Bone marrow (tissue), 2 donors: ENCODE measurements at regions not wholly inside any gene's neighbourhood (a gene's known extent, or its start where the extent isn't known, plus 50 kb on each side); places are given as distances from the start of the nearest gene placed in this dataset.
"Not testable (repeated sequence)": the region's sequence is repeated elsewhere in the genome, so short reads cannot be mapped to it uniquely, and the experiment has no call there.

ENCODE experiments used
- DNase-seq, 2 donors: peaks; one replicate each; lab custom pipeline; 2025; lab: John Stamatoyannopoulos, UW

DNA sequence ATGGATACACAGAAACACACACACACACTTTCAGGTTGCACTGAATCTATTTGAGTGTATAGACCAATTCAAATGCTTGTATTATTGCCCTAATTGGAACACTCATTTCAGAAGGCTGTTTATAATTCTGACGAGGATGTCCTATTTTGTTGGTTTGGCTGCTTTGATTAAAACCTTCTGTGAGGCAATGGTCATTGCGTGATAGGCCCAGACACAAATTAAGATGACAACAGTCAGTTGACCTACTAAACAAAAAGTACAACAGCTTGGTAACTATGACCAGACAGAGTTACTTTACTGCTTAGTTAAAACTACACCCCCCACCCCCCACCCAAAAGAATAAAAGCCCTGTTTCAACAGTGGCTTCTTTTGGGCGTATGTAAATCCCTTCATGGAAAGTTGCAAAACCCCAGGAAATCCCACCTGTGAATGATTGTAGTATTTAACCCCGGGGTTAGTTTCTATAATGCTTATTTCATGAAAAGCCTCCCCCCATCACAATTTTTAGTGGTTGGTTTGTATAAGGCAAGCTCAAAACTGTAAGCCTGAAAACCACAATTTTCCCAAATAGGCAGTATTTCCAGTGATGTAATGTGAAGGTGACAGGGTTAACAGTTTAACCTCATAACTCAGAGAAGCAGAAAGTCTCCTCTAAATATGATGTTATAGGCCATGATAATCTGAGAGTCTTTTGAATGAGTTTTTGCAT is 340.8 kb downstream of the FGF10 start:
- no peak for DNase-seq

DNA sequence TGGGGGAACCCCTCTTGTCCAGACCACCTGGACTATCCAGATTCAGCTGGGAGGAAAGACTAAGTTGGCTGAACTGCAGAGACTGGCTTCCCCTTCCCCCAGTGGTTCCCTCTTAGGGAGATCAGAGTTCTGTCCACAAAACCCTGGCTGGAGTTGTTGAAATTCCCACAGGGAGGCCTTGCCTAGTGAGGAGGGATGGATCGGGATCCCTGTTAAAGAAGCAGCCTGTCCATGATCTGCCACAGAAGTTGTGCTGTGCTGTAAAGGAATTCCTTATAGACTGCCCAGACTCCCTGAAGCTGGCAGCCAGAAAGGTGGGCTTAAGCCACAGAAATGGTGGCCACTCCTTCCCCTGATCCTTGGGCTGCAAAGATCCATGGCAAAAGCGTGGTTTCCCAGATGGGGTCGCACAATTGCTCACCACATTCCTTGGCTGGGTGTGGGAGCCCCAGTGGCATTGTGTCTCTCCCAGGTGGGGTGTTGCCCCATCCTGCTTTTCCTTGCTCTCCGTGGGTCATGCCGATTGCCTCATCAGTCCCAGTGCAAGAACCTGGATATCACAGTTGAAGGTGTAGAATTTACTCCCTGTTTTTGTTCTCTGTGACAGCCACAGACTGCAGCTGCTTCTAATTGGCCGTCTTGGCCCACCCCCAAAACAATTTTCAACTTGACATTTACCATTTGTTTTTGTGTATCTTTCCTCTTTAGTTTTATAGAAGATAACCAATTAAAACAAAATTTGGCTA is 342.4 kb downstream of the FGF10 start:
- DNase-seq: no peak

DNA sequence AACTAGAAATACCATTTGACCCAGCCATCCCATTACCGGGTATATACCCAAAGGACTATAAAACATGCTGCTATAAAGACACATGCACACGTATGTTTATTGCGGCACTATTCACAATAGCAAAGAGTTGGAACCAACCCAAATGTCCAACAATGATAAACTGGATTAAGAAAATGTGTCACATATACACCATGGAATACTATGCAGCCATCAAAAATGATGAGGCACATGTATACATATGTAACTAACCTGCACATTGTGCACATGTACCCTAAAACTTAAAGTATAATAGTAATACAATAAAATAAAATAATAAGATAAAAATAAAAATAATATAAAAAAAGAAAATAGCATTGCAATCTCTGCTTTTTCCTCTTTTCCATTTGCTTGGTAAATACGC is 344.7 kb downstream of the FGF10 start:
- not testable (repeated sequence) for DNase-seq

DNA sequence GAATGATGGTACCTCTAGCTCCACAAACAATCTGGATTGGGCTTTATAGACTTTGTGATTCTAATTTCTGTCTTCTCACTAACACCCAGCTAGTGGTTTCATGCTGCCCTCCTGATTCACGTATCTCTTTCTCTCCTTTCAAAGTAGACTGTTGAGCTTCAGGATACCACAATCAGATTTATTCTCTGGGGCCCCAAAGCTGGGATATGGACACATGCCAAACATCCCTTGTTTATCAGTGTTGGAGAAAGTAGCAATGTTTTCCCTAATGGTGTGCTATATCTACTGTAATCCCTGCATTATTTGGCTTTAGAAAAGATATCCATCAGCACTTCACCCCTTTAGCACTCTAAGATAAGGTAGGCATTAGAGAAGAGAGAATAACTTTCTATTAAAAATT is 361.0 kb downstream of the FGF10 start:
- no peak for DNase-seq

DNA sequence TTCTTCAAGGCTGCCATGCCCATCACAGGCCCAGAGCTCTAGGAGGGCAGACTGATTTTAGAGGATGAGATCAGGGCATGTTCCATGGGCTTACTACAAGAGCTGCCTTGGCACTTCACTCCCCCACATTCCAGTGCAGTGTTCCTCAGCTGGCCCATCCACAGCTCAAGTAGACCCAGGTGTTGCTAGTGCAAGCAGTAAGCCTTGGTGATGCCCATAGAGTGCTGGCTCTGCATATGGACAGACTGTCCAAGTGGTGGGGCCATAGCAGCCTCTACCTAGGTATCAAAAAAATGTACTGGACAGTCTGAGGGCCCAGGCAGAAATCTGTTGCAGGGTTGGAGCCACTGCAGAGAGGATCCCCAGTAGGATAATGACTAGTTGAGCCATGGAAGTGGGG is 366.6 kb downstream of the FGF10 start:
- no peak for DNase-seq

DNA sequence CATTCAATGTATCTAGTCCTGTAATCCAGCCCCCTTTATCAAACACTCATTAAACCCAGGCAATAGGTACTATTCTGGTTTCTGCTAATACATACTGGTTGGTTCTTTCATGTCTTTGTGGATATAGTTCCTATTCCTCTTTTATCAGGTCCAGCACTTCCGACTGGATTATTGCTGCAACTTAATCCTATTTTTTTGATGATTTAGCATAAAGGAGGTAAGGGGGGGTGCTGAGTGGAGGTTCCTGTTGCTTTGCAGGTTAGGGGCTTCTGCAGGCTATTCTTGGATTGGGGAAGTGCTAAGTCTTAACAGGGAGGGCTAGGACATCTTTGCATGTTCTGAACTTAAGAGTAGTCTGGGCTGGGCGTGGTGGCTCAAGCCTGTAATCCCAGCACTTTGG is 377.7 kb downstream of the FGF10 start:
- no peak for DNase-seq

DNA sequence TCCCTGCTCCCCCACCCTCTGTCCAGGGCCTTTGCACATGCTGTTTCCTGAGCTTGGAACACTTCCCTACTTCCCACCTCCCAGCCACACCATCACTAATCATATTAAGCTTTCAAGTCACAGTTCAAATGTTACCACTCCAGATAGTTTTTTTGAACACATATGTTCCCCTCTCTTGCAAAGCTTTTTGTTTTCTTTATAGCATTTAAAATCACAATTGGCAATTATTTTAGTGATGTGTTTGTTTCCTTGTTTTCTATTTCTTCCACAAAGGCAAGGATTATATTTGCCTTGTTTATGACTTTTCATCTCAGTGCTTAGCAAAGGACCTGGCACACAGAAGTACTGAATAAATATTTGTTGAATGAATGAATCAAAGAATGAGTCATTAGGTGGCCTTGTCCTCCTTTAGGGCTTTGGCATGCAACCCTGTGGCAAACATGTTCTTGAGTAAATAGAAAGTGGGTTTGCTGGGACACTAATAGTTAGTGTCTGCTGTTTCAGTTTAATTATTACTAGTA is 386.8 kb downstream of the FGF10 start:
- DNase-seq: no peak

DNA sequence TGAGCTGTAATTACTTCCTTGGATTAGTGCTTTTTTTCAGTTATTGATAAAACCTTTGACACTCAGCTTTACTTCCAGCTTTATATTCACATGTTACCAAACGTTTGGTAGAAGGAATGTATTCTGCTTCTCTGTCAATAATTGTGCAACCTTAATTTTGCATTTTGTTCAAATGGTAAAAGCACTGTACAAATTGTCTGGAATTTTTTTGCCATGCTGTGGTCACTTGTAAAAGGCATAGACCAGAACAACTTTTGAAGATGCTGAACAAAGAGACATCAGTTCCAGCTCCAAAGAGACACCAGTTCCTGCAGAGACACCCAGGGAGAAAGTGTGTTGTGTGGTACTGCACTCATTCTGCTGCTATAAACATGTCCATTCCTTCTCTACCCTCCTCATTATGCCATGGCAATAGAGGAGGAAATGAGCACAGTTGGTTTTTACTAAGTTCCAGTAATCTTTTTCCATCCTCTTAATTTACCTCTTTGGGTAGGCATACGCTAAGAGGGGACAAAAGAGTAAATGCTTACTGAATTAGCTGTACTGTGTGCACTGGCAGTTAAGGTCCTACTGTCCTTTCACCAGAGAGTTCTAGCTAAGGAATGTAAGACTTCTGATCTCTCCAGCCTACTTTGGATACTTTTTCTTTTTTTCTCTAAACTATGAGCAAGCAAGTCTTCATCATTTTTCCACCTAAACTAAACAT is 387.4 kb downstream of the FGF10 start:
- DNase-seq: no peak

DNA sequence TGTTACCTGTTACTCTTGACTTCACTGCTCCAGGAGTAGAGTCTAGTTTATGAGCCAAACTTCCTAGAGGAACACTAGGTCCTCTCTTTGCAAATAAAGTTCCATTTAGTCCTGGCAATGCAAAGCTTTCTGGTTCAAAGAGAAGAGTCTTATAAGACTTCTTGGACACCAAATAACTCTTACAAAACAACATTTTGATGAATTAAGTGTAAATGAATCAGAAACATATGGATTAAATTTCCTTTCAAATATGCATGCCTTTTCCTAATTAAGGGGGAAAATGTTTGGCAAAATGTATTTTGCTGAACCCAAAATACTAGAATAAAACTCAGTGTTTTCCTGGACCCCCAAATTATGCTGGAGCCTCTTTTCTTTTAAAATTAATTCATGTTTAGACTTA is 388.0 kb downstream of the FGF10 start:
- DNase-seq: no peak

DNA sequence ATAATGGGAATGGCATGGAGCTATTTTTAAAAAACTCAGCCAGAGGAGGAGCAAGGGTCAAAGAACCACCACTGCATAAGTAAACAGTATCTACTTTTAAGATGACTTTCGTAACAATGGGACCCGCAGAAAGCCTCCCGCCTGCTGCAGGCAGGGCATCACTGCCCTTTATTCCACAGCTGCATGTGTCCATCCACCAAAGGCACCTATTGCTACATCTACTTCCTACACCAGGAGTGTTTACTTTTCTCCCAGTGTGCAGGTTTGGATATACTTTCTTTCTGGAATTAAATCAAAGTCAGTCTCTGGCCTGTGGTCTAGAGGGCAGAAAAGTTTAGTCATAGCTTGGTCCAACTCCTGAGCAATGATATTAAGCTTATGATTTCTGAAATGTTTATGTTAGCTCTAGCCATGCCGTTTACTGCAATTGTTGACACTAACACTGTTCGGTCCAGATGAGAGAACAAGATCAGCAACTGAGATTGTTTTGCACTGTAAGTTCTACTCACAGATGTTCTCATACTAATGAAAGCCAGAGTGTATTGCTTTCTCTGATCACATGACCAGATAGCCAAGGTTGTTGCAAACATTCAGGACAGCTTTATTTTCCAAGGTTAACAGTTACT is 391.5 kb downstream of the FGF10 start:
- no peak for DNase-seq

DNA sequence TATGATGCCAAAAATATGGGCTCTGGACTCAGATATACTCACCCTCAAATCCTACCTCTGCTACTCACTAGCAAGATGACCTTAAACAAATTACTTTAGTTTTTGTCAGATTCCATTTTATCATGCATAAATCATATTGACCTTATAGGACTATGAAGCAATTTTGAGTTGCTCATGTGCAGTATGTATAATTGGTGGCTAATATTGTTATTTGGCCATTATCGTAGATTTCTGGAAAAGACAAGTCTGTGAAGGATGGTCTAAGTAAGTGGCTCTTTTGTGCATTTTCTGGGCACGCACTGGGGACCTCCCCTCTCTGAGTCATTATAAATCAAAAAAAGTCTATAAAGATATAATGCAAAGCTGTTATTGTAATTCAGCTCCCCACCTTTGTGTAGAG is 393.0 kb downstream of the FGF10 start:
- DNase-seq: no peak

DNA sequence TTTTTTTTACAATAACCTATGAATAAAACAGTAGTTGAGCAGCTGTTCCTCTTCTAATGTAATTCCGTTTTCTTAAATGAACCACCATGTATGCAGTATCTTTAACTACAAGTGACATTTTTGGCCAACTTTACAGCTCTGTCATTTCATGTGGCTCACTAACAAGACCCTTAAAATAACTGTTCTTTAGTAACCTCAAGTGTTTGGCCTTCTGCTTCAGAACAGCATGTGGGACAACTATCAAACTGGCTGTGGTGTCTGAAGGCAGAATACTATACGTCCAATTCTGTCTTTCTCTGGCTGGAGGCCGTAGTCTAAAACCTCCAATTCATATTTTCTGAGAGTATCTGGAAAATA is 391.4 kb downstream of the NNT start:
- no peak for DNase-seq

DNA sequence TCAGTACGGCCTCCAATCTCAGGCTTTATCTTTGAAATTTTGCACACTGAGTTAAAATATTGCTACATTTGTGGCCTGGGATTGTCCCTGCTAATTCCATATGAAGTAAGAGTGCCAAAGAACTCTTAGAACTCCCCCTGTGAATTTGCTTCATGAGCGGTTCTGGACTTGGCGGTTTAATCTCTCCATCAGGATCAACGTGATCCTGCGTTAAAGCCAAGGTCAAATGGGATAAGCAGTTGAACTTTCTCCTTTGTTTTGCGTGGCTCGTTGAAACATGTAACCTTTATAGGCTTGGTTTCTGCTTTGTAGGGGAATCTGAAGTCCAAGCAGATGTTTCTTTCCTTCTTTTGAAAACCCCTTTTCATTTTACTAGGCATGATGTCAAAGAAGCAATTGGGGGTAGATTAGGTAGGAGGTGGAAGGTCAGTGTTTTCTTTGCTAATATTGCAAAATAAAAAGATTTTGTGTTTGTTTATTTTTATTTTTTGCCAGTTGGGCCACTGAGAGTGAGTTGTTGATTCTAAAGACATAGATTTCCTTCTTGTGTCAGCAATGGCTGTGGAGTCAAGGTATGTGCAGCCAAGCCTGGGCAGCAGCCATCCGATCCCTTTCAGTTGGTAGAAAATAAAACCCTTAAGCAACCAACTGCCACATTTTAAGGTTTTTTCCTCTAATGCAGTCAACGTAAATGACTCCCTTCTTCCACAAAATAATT is 390.8 kb downstream of the NNT start:
- DNase-seq: no peak

DNA sequence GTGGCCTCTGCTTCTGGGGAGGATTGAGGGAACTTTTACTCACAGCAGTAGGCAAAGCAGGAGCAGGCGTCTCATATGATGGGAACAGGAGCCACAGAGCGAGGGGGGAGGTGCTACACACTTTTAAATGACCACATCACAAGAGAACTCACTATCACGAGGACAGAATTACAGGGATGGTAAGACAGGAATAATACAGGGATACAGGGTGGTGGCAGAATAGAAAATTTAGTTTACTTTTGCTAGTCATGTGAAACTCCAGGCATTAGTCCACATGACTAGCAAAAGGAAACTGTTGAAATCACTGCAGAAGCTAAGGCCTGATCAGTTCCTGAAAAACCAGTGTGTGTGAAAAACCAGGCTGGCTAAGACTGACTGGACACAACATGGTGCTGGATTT is 382.4 kb downstream of the NNT start:
- no peak for DNase-seq

DNA sequence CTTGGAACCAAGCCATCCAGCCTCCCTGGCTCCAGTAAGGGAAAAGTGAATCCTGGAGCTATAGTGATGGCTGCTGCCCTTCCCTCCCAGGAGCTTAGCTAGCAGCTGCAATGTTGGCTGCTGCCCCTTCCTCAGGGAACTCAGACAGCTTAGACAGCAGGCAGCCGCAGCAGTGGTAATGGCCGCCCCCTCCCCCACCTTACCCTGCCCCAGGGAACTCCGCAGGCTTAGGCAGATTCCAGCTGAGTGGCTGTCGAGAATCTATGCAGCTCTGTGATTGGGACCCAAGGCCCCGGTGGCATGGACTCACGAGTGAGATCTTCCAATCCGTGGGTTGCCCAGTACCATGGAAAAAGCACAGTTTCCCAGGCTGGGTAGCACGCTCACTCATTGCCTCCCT is 378.6 kb downstream of the NNT start:
- no peak for DNase-seq

DNA sequence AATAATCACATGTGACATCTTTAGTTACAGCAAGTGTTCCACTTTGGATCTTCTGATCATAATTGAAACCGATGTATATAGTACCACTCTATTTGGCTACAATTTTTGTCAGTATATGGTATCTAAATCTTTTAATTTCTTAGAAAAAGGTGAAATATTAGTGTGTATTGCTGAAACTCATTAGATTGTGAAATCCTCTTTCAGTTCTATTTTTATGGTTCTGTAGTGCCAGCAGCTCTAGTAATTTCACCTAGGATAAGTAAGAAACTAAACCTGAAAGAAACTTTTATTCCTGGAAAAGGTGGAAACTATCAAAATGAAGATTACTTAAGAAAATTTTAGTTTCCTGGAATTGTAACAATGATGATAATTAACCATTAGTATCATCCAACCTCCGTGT is 370.9 kb downstream of the NNT start:
- DNase-seq: no peak

DNA sequence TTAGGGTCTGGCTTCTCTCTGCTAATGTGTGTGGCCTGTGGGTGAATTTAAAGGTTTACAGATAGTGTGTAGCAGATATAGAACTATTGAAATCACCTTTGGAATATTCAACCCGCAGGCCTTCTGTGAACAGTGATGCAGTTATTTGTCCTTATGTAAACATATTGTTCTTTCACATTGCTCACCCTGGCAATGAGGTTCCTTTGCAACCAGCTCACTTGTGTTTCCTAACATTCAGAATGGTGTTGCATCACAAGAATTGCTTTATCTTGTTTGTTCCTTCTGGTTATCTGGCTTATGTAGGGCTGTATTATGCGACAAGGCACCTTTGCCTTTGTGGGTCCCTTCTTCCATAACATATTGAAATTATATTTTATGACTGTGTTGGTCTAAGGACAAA is 370.3 kb downstream of the NNT start:
- DNase-seq: no peak

DNA sequence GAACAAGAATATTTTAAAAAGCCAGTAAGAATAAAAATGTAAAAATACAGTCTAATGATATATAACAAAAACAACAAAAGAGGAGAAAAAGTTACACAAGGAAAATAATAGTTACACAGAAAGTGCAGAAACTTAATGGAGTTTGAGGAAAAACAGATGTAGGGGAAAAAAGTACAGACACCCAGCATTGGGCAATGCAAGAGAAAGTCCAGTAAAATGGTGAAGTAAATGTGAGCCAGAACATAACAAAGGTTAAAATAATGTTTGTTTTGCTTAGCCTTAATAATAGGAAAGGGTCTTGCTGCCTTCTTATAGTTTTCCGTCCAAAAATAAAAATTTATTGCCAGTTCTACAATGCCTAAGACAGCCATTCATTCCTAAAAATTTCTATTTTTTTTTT is 364.2 kb downstream of the NNT start:
- no peak for DNase-seq

DNA sequence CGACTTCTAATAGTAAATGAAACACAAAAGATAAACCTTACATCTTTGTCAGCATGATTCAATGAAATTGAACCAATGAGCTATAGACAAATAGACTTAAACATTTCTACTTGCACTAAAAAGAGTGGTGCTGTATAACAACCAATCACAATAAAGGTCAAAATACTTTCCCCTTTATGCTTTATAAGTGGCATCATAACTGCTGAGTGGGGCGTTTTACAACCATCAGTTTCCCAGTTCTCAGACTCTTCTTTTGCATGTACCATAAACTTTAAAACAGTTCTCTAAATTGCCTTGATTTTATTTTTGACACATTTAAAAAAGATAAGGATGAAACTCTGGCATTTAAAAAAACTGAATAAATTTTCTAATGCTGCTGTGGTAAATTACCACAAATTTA is 356.2 kb downstream of the NNT start:
- no peak for DNase-seq

DNA sequence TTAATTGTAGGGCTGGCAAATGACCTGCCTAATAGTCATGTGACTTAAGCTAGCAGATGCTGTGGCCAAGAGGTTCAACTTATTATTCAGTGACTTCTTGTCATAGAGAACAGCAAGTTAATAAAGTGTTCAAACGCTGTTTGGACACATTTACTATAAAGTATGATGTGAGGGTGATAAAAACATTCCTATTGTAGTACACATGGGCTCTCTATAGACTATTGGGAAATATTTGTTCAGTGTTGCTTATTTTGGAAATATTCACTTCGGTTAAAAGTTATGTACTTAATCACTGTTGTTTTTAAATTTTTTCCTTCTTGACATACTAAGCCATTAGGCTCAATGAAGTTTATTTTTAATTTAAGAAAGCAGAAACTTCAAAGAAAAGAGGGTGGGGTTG is 345.0 kb downstream of the NNT start:
- no peak for DNase-seq

DNA sequence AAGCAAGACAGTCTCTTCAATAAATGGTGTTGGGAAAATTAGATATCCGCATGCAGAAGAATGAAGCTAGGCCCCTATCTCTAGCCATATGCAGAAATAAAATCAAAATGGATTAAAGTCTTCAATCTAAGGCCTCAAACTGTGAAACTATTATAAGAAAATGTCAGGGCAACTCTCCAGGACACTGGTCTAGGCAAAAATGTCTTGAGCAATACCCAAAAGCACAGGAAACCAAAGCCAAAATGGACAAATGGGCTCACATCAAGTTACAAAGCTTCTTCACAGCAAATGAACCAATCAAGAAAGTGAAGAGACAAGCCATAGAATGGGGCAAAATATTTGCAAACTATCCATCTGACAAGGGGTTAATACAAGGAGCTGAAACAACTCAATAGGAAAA is 338.8 kb downstream of the NNT start:
- no peak for DNase-seq

DNA sequence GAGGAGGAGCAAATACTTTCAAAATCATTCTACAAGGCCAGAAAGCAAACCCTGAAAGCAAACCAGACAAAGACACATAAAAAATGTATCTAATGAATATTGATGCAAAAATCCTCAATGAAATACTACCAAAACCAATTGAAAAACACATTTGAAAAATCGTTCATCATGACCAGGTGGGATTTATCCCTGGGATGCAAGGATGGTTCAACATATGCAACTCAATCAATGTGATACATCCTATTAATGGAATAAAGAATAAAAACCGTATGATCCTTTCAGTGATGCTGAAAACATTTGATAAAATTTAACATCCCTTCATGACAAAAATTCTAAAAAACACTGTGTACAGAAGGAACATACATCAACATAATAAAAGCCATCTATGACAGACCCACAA is 337.6 kb downstream of the NNT start:
- DNase-seq: no peak
